ENCODE measurements at regions not wholly inside any gene's neighbourhood (a gene's known extent, or its start where the extent isn't known, plus 50 kb on each side); places are given as distances from the start of the nearest gene placed in this dataset.

- H3K36me3 ChIP-seq (ENCODE audit: control insufficient read depth, insufficient read depth, low read length), result no peaks in the 10 kb centered on the region
- H3K9me3 ChIP-seq (ENCODE audit: control insufficient read depth, insufficient read depth, low read length), result peaks cover 21% of the 10 kb centered on the region
- H2AK5ac ChIP-seq (ENCODE audit: low read depth, low read length), result no peak overlapping the region
- no peak overlapping the region for H4K8ac ChIP-seq (ENCODE audit: low read depth in 2 of 2, low read length in 2 of 2)
- BruUV-seq (replicated peaks), result no TSS peak
- no peak overlapping the region for H3K9ac ChIP-seq (ENCODE audit: low read depth, low read length)
- no peak overlapping the region for H3K4me2 ChIP-seq (ENCODE audit: low read depth, low read length)
- intact Hi-C loops (cut with micrococcal nuclease), result no loop called here
- no peak overlapping the region for H4K5ac ChIP-seq (ENCODE audit: low read depth, low read length)
- no peaks in the 10 kb centered on the region for H3K27me3 ChIP-seq (ENCODE audit: control insufficient read depth, insufficient read depth, low read length)
- no peak overlapping the region for H2BK15ac ChIP-seq (ENCODE audit: low read depth, low read length)
- no peak overlapping the region for H4K91ac ChIP-seq (ENCODE audit: insufficient read depth, low read depth, low read length)
- no peak overlapping the region for H3K56ac ChIP-seq (ENCODE audit: extremely low read depth, insufficient read depth, low read length)
- no peaks in the 10 kb centered on the region for H3K4me1 ChIP-seq (ENCODE audit: control insufficient read depth, insufficient read depth, low read length)
- dilution Hi-C loops (cut with HindIII; ENCODE audit: low sequenced_read_pairs, unreplicated experiment), result no loop called here
- POLR2A ChIA-PET (ENCODE audit: unreplicated experiment), result no interaction called here
- H3K79me1 ChIP-seq (ENCODE audit: low read depth in 1 of 2, low read length in 2 of 2), result no peaks in the 10 kb centered on the region
- no peak overlapping the region for H2BK20ac ChIP-seq (ENCODE audit: low read depth, low read length)
- CTCF ChIA-PET, result no interaction called here
- no peak overlapping the region for H2BK5ac ChIP-seq (ENCODE audit: low read depth, low read length, poor library complexity, severe bottlenecking)
- no peak overlapping the region for H3K18ac ChIP-seq (ENCODE audit: low read depth, low read length)
- H3K27ac ChIP-seq (ENCODE audit: insufficient read depth, low read length), result no peak overlapping the region
- no peak overlapping the region for H3K4ac ChIP-seq (ENCODE audit: low read depth, low read length)
- H3K23ac ChIP-seq (ENCODE audit: low read depth, low read length), result no peak overlapping the region
- H3K14ac ChIP-seq (replicated peaks; ENCODE audit: low read depth, low read length), result no peak overlapping the region
- H2AFZ ChIP-seq (replicated peaks; ENCODE audit: low read length, poor library complexity), result no peak overlapping the region
- no peak for TF ChIP-seq MAZ (IDR thresholded peaks at IDR 0.05; ENCODE audit: borderline replicate concordance, low read depth, low read length)
- TF ChIP-seq RCOR1 (IDR thresholded peaks at IDR 0.05; ENCODE audit: insufficient replicate concordance, low read length), result no peak
- no peak for TF ChIP-seq BHLHE40 (IDR thresholded peaks at IDR 0.05; ENCODE audit: low read depth, low read length)
- no peak for TF ChIP-seq USF2 (IDR thresholded peaks at IDR 0.05; ENCODE audit: low read depth, low read length)
- no peak for TF ChIP-seq NFE2L2 (IDR thresholded peaks at IDR 0.05; ENCODE audit: low read depth, low read length)
- no peak for TF ChIP-seq ELK1 (IDR thresholded peaks at IDR 0.05; ENCODE audit: borderline replicate concordance, low read depth, low read length)
- TF ChIP-seq MXI1 (IDR thresholded peaks at IDR 0.05; ENCODE audit: borderline replicate concordance, low read depth, low read length), result no peak
- TF ChIP-seq RFX5 (IDR thresholded peaks at IDR 0.05; ENCODE audit: low read depth, low read length), result no peak
- TF ChIP-seq POLR2A (IDR thresholded peaks at IDR 0.05; ENCODE audit: low read depth, low read length), result no peak
- no peak for TF ChIP-seq CHD1 (IDR thresholded peaks at IDR 0.05; ENCODE audit: low read depth, low read length)
- no peak for TF ChIP-seq CEBPB (IDR thresholded peaks at IDR 0.05; ENCODE audit: low read depth, low read length)
- no peak for TF ChIP-seq SMC3 (IDR thresholded peaks at IDR 0.05; ENCODE audit: low read depth, low read length)
- TF ChIP-seq CTCF (conservative IDR thresholded peaks at IDR 0.05; ENCODE audit: low read depth, low read length), result no peak
- no peak for TF ChIP-seq MAFK (IDR thresholded peaks at IDR 0.05; ENCODE audit: low read depth, low read length)
- no peak for TF ChIP-seq FOS (IDR thresholded peaks at IDR 0.05; ENCODE audit: low read depth, low read length)
- TF ChIP-seq RAD21 (IDR thresholded peaks at IDR 0.05; ENCODE audit: low read length), result no peak
- no peaks in the 10 kb centered on the region for H4K20me1 ChIP-seq (ENCODE audit: insufficient read depth, low read length)
- DNase-seq (no peak), ATAC-seq (ENCODE audit: low read depth) (no peak)
- no CpG with 5 or more reads among the region's 3 CpGs for WGBS, 2 experiments (ENCODE audit: extremely low coverage in 2 of 2, insufficient read length in 1 of 2)
- no peak overlapping the region for H2AK9ac ChIP-seq (replicated peaks; ENCODE audit: low read depth, low read length, poor library complexity)
- no peaks in the 10 kb centered on the region for H3K9me1 ChIP-seq (ENCODE audit: insufficient read depth, low read length)
- no peak overlapping the region for H2BK120ac ChIP-seq (ENCODE audit: low read depth, low read length)
- no peak overlapping the region for H3K4me3 ChIP-seq (ENCODE audit: insufficient read depth, low read depth, low read length)
- in situ Hi-C loops (cut with MboI; ENCODE audit: low sequenced_read_pairs), result no loop called here
These were observed 247.2 kb downstream of the KIF4B start for GRCh38 chr5:155260798-155261197.
